ENCODE measurements at regions not wholly inside any gene's neighbourhood (a gene's known extent, or its start where the extent isn't known, plus 50 kb on each side); places are given as distances from the start of the nearest gene placed in this dataset.
"Not testable (repeated sequence)": the region's sequence is repeated elsewhere in the genome, so short reads cannot be mapped to it uniquely, and the experiment has no call there.

DNA sequence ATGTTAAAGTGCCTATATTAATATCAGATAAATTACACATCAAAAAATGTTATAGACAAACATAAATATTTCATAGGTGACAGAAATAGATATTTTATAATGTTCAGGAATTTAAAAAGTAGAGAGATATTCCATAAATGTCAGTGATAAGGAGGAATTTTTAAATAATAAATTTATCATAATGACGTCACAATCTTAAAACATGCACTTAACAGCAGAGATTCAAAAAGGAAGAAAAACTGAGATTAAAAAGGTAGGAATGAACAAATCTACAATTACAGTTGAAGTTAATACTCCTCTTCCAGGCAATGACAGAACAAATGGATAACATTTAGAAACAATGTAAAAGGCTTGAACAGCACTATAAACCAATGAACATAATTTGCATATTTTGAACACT, 345.4 kb upstream of the NOX3 start:
- TF ChIP-seq, protein P1, sequence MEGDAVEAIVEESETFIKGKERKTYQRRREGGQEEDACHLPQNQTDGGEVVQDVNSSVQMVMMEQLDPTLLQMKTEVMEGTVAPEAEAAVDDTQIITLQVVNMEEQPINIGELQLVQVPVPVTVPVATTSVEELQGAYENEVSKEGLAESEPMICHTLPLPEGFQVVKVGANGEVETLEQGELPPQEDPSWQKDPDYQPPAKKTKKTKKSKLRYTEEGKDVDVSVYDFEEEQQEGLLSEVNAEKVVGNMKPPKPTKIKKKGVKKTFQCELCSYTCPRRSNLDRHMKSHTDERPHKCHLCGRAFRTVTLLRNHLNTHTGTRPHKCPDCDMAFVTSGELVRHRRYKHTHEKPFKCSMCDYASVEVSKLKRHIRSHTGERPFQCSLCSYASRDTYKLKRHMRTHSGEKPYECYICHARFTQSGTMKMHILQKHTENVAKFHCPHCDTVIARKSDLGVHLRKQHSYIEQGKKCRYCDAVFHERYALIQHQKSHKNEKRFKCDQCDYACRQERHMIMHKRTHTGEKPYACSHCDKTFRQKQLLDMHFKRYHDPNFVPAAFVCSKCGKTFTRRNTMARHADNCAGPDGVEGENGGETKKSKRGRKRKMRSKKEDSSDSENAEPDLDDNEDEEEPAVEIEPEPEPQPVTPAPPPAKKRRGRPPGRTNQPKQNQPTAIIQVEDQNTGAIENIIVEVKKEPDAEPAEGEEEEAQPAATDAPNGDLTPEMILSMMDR (IDR thresholded peaks at IDR 0.05; ENCODE audit: control insufficient read depth, extremely low read depth, insufficient read depth), result no peak
- no peak overlapping the region for H3K4me3 ChIP-seq (ENCODE audit: low read depth, low read length)
- no peak for DNase-seq (ENCODE audit: low read depth)

DNA sequence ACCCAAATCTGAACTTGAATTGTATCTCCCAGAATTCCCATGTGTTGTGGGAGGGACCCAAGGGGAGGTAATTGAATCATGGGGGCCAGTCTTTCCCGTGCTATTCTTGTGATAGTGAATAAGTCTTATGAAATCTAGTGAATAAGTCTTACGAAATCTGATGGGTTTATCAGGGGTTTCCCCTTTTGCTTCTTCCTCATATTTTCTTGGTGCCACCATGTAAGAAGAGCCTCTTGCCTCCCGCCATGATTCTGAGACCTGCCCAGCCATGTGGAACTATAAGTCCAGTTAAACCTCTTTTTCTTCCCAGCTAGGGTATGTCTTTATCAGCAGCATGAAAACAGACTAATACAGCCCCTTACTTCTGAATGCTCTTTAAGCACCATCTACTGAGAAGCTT, 343.2 kb upstream of the NOX3 start:
- DNase-seq (ENCODE audit: low read depth); H3K4me3 ChIP-seq (ENCODE audit: low read depth, low read length): not testable (repeated sequence)

DNA sequence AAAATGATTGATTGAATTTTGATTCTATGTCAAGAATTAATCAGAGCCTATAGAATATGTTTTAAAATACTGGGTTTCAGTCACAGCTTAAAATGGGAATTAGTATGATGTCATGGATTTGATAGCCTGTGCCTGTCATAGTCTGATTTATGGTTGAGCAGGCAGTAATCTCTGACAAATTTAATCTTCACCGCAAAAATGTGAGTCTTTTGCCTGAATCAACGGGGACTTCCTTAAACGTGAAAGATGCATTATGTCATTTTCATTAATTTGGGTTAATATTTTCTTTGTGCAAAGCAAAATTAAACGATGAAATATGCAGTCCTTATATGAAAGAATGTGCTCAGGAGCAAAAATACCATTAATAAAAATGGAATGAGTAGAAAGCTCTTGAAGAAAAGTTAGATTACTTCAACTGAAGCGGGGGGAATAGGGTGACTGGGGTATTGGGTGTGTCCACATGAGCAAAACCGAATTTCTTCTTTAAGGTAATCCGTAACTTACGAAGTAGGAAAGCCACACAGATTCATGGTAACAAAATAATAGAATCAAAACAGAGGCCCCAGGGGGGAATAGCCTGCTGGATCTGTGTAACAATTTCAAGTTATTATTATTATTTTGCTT, 339.6 kb upstream of the NOX3 start:
- TF ChIP-seq, protein P1 (IDR thresholded peaks at IDR 0.05; ENCODE audit: control insufficient read depth, extremely low read depth, insufficient read depth), result no peak
- no peak for DNase-seq (ENCODE audit: low read depth)
- H3K4me3 ChIP-seq (ENCODE audit: low read depth, low read length), result no peak overlapping the region

DNA sequence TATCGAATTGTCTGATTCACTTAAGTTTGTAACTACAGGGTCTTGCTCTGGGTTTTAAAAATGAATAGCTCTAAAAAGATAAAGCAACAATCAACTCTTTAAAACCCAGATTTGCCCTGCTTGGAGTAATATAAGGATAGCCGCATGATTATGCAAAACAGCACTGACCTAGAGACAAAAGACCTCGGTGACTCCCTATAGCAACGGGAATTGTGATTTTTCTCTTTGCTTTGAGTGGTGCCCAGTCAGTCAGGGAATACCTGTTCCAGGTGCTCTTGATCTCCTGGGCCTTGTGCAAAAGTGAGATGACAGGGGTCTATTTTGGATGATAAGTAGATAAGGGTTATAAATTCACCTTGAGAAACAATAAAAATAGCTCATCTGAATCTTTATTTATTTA, 336.3 kb upstream of the NOX3 start:
- no peak for DNase-seq (ENCODE audit: low read depth)
- TF ChIP-seq, protein P1 (IDR thresholded peaks at IDR 0.05; ENCODE audit: control insufficient read depth, extremely low read depth, insufficient read depth), result no peak

DNA sequence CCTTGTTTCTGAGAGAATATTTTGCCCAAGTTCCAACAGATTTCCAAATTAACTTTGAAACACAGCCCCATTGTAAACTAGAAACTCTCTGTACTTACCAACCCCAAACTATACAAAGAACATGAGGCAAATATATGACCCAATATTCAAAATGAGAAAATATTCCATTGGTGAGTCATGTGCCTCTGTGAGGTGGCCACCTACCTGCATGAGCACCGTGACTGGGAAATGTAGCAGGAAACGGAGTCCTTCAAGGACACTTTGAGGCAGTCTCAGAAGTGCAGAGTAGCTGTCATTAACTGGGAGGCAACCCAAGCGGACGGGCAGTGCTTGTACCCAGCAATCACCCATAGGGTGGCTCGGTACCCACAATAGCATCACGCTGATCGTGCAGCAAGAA, 335.5 kb upstream of the NOX3 start:
- H3K4me3 ChIP-seq (ENCODE audit: low read depth, low read length), result no peak overlapping the region
- DNase-seq (ENCODE audit: low read depth), result no peak
- TF ChIP-seq, protein P1 (IDR thresholded peaks at IDR 0.05; ENCODE audit: control insufficient read depth, extremely low read depth, insufficient read depth), result no peak

More for the DNA sequence above, 336.3 kb upstream of the NOX3 start:
- H3K4me3 ChIP-seq (ENCODE audit: low read depth, low read length), result no peak overlapping the region

DNA sequence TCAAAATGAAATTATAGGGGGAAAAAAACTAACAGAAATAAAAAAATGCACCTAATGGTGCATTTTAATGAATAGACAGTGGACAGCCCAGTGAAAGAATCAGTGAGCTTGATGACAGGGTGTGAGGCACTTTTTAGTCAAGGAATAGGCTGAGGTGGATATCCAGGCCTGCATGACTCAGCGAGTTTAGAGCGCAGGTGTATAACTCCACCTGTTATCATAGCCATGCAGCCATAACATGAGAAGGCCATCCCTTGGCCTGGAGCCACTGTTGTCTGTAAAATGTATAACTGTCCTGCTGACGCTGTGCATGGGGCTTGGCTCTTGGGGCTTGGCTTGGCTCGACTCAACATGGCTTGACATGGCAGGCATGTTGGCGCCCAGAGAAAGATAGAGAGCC, 331.5 kb upstream of the NOX3 start:
- DNase-seq (ENCODE audit: low read depth), result no peak
- TF ChIP-seq, protein P1 (IDR thresholded peaks at IDR 0.05; ENCODE audit: control insufficient read depth, extremely low read depth, insufficient read depth), result no peak
- H3K4me3 ChIP-seq (ENCODE audit: low read depth, low read length), result no peak overlapping the region

DNA sequence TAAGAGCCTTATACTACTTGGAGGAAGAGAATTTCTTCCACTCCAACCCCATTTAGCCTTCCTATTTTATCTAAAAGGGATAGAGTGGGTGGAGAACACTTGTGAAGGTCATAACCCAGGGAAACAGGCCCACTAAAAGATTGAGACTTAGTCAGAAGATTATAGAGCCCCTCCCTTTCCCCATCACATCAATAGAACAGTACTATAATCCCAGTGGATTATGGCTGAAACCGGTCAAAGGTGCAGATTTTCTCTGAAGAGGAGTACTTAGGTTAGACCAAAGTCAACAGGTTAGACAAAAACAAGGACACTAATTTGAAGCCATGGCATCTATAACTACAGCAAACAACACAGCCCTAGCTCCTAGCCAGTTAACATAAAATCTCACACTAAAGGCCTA, 330.9 kb upstream of the NOX3 start:
- H3K4me3 ChIP-seq (ENCODE audit: low read depth, low read length), result no peak overlapping the region
- TF ChIP-seq, protein P1 (IDR thresholded peaks at IDR 0.05; ENCODE audit: control insufficient read depth, extremely low read depth, insufficient read depth), result no peak
- no peak for DNase-seq (ENCODE audit: low read depth)

All from LNCaP clone FGC (cell line).